Breast epithelium (tissue), 4 donors: ENCODE measurements at regions not wholly inside any gene's neighbourhood (a gene's known extent, or its start where the extent isn't known, plus 50 kb on each side); places are given as distances from the start of the nearest gene placed in this dataset.
"Not testable (repeated sequence)": the region's sequence is repeated elsewhere in the genome, so short reads cannot be mapped to it uniquely, and the experiment has no call there.

Experiments
- DNase-seq, 2 donors: peaks; one replicate each; pipeline ENCODE4 v3.0.0-alpha.2; 2019; ENCODE audit warnings: low spot score in 2 of 2
- H3K27ac ChIP-seq, 2 donors: fragments of 200-600 bp; sonication (generic) in 1 of 2; one replicate each; pipeline ENCODE4 v1.5.1; 2016 to 2019; ENCODE audit warnings: mild to moderate bottlenecking in 1 of 2
- H3K27me3 ChIP-seq, 2 donors: fragments of 200-600 bp; sonication (generic) in 1 of 2; one replicate each; pipeline versions ENCODE4 v1.5.1 to v1.6.0; 2017 to 2019; ENCODE audit warnings: control low read depth in 1 of 2, mild to moderate bottlenecking in 1 of 2
- H3K36me3 ChIP-seq: fragments of 200-600 bp; one replicate; pipeline ENCODE4 v1.5.1; 2019
- H3K4me1 ChIP-seq, 2 donors: fragments of 200-600 bp; sonication (generic); one replicate each; pipeline ENCODE4 v1.5.1; 2016 to 2019; ENCODE audit warnings: control low read depth in 1 of 2
- H3K4me3 ChIP-seq, 3 donors: fragments of 200-600 bp; sonication (generic); 1 replicate in 2 of 3; 2 replicates in 1 of 3; pipeline ENCODE4 v1.5.1; 2016 to 2019; ENCODE audit warnings: mild to moderate bottlenecking in 3 of 3, moderate library complexity in 2 of 3
- H3K9me3 ChIP-seq, 2 donors: fragments of 200-600 bp; sonication (generic) in 1 of 2; one replicate each; pipeline ENCODE4 v1.5.1; 2016 to 2019; ENCODE audit warnings: control low read depth in 1 of 2
- CTCF ChIP-seq, 3 donors: fragments of 450-650 bp; IDR thresholded peaks; one replicate each; pipeline ENCODE4 v1.5.1; 2016 to 2017; ENCODE audit warnings: antibody characterized with exemption in 3 of 3, mild to moderate bottlenecking in 3 of 3, moderate library complexity in 3 of 3
- POLR2A ChIP-seq: fragments of 450-650 bp; IDR thresholded peaks from one replicate; pipeline ENCODE4 v1.6.1; 2016; ENCODE audit warnings: antibody characterized with exemption, mild to moderate bottlenecking, moderate library complexity
- POLR2AphosphoS5 ChIP-seq, 3 donors: sonication (generic); formaldehyde crosslinking; IDR thresholded peaks; one replicate each; pipeline ENCODE4 v1.6.1; 2017; ENCODE audit warnings: antibody characterized with exemption in 3 of 3
- intact Hi-C: fragments of 100-400 bp; cut with DNase I; formaldehyde crosslinking; loops from one replicate; pipeline ENCODE4 v1.15.1; 2023; ENCODE audit warnings: low total_unique reads

- Histone ChIP-seq H3K4me1 (no peaks in the 10 kb centered on the region), H3K9me3 (no peaks in the 10 kb centered on the region), H3K4me3 (no peak overlapping the region), H3K36me3 (no peaks in the 10 kb centered on the region), H3K27me3 (no peaks in the 10 kb centered on the region), H3K27ac (no peak overlapping the region)
- intact Hi-C loops = loop anchor here (5.0 kb wide), 1 partner anchor 135 kb away; no protein-coding TSS in a partner anchor
- TF ChIP-seq POLR2A (no peak), POLR2AphosphoS5 (IDR thresholded peaks at IDR 0.05) (no peak), CTCF (IDR thresholded peaks at IDR 0.05) (no peak)
- no peak for DNase-seq
Measured at GRCh38 chr12:63007726-63008125, 72.8 kb upstream of the PPM1H start.

GRCh38 chr12:63006536-63006935, 71.6 kb upstream of the PPM1H start:
- Histone ChIP-seq H3K27me3 (no peaks in the 10 kb centered on the region), H3K36me3 (no peaks in the 10 kb centered on the region), H3K27ac (no peak overlapping the region), H3K4me3 (no peak overlapping the region), H3K4me1 (no peaks in the 10 kb centered on the region), H3K9me3 (no peaks in the 10 kb centered on the region)
- no peak for TF ChIP-seq CTCF (IDR thresholded peaks at IDR 0.05)
- no peak for TF ChIP-seq POLR2A
- no peak for TF ChIP-seq POLR2AphosphoS5 (IDR thresholded peaks at IDR 0.05)
- intact Hi-C loops = loop anchor here (5.0 kb wide), 1 partner anchor 134 kb away; no protein-coding TSS in a partner anchor
- DNase-seq = no peak

- Histone ChIP-seq H3K4me1 (no peaks in the 10 kb centered on the region), H3K36me3 (no peaks in the 10 kb centered on the region), H3K27me3 (no peaks in the 10 kb centered on the region), H3K9me3 (no peaks in the 10 kb centered on the region), H3K4me3 (no peak overlapping the region), H3K27ac (no peak overlapping the region)
- intact Hi-C loops = loop anchor here (5.0 kb wide), 1 partner anchor 133 kb away; no protein-coding TSS in a partner anchor
- no peak for DNase-seq
- no peak for TF ChIP-seq POLR2AphosphoS5 (IDR thresholded peaks at IDR 0.05)
- no peak for TF ChIP-seq POLR2A
- no peak for TF ChIP-seq CTCF (IDR thresholded peaks at IDR 0.05)
Measured at GRCh38 chr12:63005382-63005781, 70.4 kb upstream of the PPM1H start.

- Histone ChIP-seq H3K27ac (no peak overlapping the region), H3K4me3 (no peak overlapping the region), H3K4me1 (no peaks in the 10 kb centered on the region), H3K27me3 (no peaks in the 10 kb centered on the region), H3K36me3 (no peaks in the 10 kb centered on the region), H3K9me3 (no peaks in the 10 kb centered on the region)
- DNase-seq = no peak
- intact Hi-C loops = no loop called here
- TF ChIP-seq CTCF (IDR thresholded peaks at IDR 0.05) (no peak), POLR2AphosphoS5 (IDR thresholded peaks at IDR 0.05) (no peak), POLR2A (no peak)
Measured at GRCh38 chr12:63003223-63003819, 68.4 kb upstream of the PPM1H start.

GRCh38 chr12:63002059-63002458, 67.1 kb upstream of the PPM1H start:
- intact Hi-C loops, H3K9me3 ChIP-seq: not testable (repeated sequence)

More at GRCh38 chr12:63002059-63002458, 67.1 kb upstream of the PPM1H start:
- H3K27ac ChIP-seq, DNase-seq, H3K27me3 ChIP-seq, H3K4me3 ChIP-seq, H3K4me1 ChIP-seq, H3K36me3 ChIP-seq: not testable (repeated sequence)
